ENCODE measurements at regions not wholly inside any gene's neighbourhood (a gene's known extent, or its start where the extent isn't known, plus 50 kb on each side); places are given as distances from the start of the nearest gene placed in this dataset.

- TF ChIP-seq POLR2A (IDR thresholded peaks at IDR 0.05) (no peak), CTCF (IDR thresholded peaks at IDR 0.05) (no peak)
These were observed 125.3 kb upstream of the BNIP2 start for GRCh38 chr15:59814409-59814808.

Measured in uterus (tissue), 2 donors.